Endothelial cell of umbilical vein (primary cell): ENCODE measurements at regions not wholly inside any gene's neighbourhood (a gene's known extent, or its start where the extent isn't known, plus 50 kb on each side); places are given as distances from the start of the nearest gene placed in this dataset.
"Not testable (repeated sequence)": the region's sequence is repeated elsewhere in the genome, so short reads cannot be mapped to it uniquely, and the experiment has no call there.

Experiments used
- BruUV-seq: library from RNA; stranded (reverse); fragments of 400-500 nt; replicated peaks from 2 replicates; lab custom pipeline; 2021; lab: Mats Ljungman, UMichigan
- CTCF ChIA-PET: fragments of 300-600, 350-600 bp; sonication (Branson Sonifier 250); formaldehyde crosslinking; loops from one replicate; lab custom pipeline; 2021; ENCODE audit warnings: antibody characterized with exemption, inconsistent platforms; lab: Charles Lee
- POLR2A ChIA-PET: fragments of 300-600, 350-600 bp; sonication (Branson Sonifier 250); formaldehyde crosslinking; loops from one replicate; lab custom pipeline; 2021; ENCODE audit warnings: antibody characterized with exemption, inconsistent platforms; lab: Charles Lee
- DNase-seq: peaks from one replicate; pipeline ENCODE4 v3.0.0-alpha.2; 2011; ENCODE audit warnings: low read depth, low spot score
- FAIRE-seq: peaks from 2 replicates; lab custom pipeline; 2011; peaks lifted over from hg19 to GRCh38; lab: Jason Lieb, UNC
- H2AFZ ChIP-seq: 2 replicates; pipeline ENCODE4 v1.6.0; 2012; ENCODE audit warnings: low read depth, low read length, control low read depth, inconsistent platforms
- H3K27ac ChIP-seq: 2 replicates; pipeline ENCODE4 v1.5.1; 2011; ENCODE audit warnings: low read depth, mild to moderate bottlenecking, control low read depth, low read length, moderate library complexity; ENCODE audit not compliant: insufficient read depth
- H3K27me3 ChIP-seq, 2 experiments: 2 replicates each; pipeline versions ENCODE4 v1.6.0 to v1.6.1; 2011; ENCODE audit warnings: low read length in 2 of 2, mixed read lengths in 1 of 2; ENCODE audit not compliant: control insufficient read depth in 2 of 2, insufficient read depth in 2 of 2
- H3K36me3 ChIP-seq, 2 experiments: 2 replicates in 1 of 2; 3 replicates in 1 of 2; pipeline ENCODE4 v1.5.1; 2011; ENCODE audit warnings: low read length in 2 of 2, mild to moderate bottlenecking in 1 of 2, moderate library complexity in 1 of 2; ENCODE audit not compliant: control insufficient read depth in 2 of 2, insufficient read depth in 2 of 2; ENCODE audit errors: extremely low read depth in 1 of 2
- H3K4me1 ChIP-seq: 3 replicates; pipeline ENCODE4 v1.5.1; 2011; ENCODE audit warnings: mild to moderate bottlenecking, low read length; ENCODE audit not compliant: control insufficient read depth, insufficient read depth; ENCODE audit errors: extremely low read depth
- H3K4me2 ChIP-seq: 2 replicates; pipeline ENCODE4 v1.6.1; 2011; ENCODE audit warnings: low read length, control low read depth, mixed read lengths; ENCODE audit not compliant: insufficient read depth
- H3K4me3 ChIP-seq, 3 experiments: fragments of 200-600 bp in 1 of 3; sonication (generic), shearing (Covaris generic) in 1 of 3; replicated peaks in 1 of 3; 2 replicates each; pipeline ENCODE4 v1.5.1; 2011 to 2016; ENCODE audit warnings: control low read depth in 3 of 3, low read length in 3 of 3, mild to moderate bottlenecking in 2 of 3, inconsistent platforms in 1 of 3, low read depth in 1 of 3, moderate library complexity in 1 of 3; ENCODE audit not compliant: insufficient read depth in 1 of 3
- H3K79me2 ChIP-seq: 2 replicates; pipeline ENCODE4 v1.6.0; 2012; ENCODE audit warnings: low read length, inconsistent platforms; ENCODE audit not compliant: control insufficient read depth, insufficient read depth
- H3K9ac ChIP-seq: replicated peaks from 2 replicates; pipeline ENCODE3; 2011; ENCODE audit warnings: low read length, control low read depth; ENCODE audit not compliant: insufficient read depth; ENCODE audit errors: extremely low read depth
- H3K9me1 ChIP-seq: replicated peaks from 3 replicates; pipeline ENCODE4 v1.6.0; 2011; ENCODE audit warnings: mild to moderate bottlenecking, low read length; ENCODE audit not compliant: control insufficient read depth, insufficient read depth; ENCODE audit errors: extremely low read depth
- H3K9me3 ChIP-seq: replicated peaks from 2 replicates; pipeline ENCODE4 v1.5.1; 2012; ENCODE audit warnings: low read length, inconsistent platforms; ENCODE audit not compliant: control insufficient read depth, insufficient read depth
- H4K20me1 ChIP-seq: replicated peaks from 2 replicates; pipeline ENCODE3; 2011; ENCODE audit warnings: mild to moderate bottlenecking, low read length; ENCODE audit not compliant: control insufficient read depth, insufficient read depth; ENCODE audit errors: extremely low read depth
- CTCF ChIP-seq, 2 donors: IDR thresholded peaks; 1 replicate in 1 of 2; 2 replicates in 1 of 2; pipeline ENCODE4 v1.5.1; 2011; ENCODE audit warnings: low read length in 2 of 2, mild to moderate bottlenecking in 2 of 2, moderate library complexity in 2 of 2, control low read depth in 1 of 2, inconsistent platforms in 1 of 2, low read depth in 1 of 2; ENCODE audit not compliant: insufficient read depth in 1 of 2; ENCODE audit errors: extremely low read depth in 1 of 2
- EZH2 ChIP-seq: IDR thresholded peaks from 2 replicates; pipeline ENCODE4 v1.6.1; 2012; ENCODE audit warnings: borderline replicate concordance, low read depth, mild to moderate bottlenecking, moderate library complexity, low read length, inconsistent platforms; ENCODE audit not compliant: severe bottlenecking
- FOS ChIP-seq: IDR thresholded peaks from 2 replicates; pipeline ENCODE4 v1.6.1; 2011; ENCODE audit warnings: mild to moderate bottlenecking, low read length, moderate library complexity, borderline replicate concordance; ENCODE audit not compliant: insufficient read depth
- GATA2 ChIP-seq: IDR thresholded peaks from 2 replicates; pipeline ENCODE4 v1.7.0; 2011; ENCODE audit warnings: low read depth, mild to moderate bottlenecking, moderate library complexity, mixed read lengths, low read length; ENCODE audit not compliant: insufficient read length, insufficient read depth
- JUN ChIP-seq: IDR thresholded peaks from 2 replicates; pipeline ENCODE4 v1.6.1; 2011; ENCODE audit warnings: borderline replicate concordance, low read depth; ENCODE audit not compliant: insufficient read length, insufficient read depth
- MAX ChIP-seq: IDR thresholded peaks from 2 replicates; pipeline ENCODE4 v1.6.1; 2011; ENCODE audit not compliant: insufficient read depth, insufficient read length
- MYC ChIP-seq: IDR thresholded peaks from one replicate; pipeline ENCODE4 v1.6.1; 2011; ENCODE audit warnings: mild to moderate bottlenecking, low read depth, low read length
- POLR2A ChIP-seq: IDR thresholded peaks from 2 replicates; pipeline ENCODE4 v1.6.1; 2012; ENCODE audit warnings: low read depth, mild to moderate bottlenecking, control low read depth, low read length
- POLR2AphosphoS5 ChIP-seq: IDR thresholded peaks from 2 replicates; pipeline ENCODE4 v1.6.1; 2012; ENCODE audit warnings: low read depth, mild to moderate bottlenecking, control low read depth, low read length, moderate library complexity; ENCODE audit not compliant: insufficient read depth
- dilution Hi-C: fragments of 300-500 bp; cut with MboI; formaldehyde crosslinking; loops from one replicate; pipeline ENCODE4 v1.15.0; 2019; ENCODE audit warnings: low sequenced_read_pairs; ENCODE audit not compliant: extremely low pct_ligation_motif_present
- intact Hi-C: fragments of 100-400 bp; cut with micrococcal nuclease; formaldehyde crosslinking; loops from one replicate; pipeline ENCODE4 v1.10.0; 2022

- Histone ChIP-seq H3K9me3 (peaks cover 3% of the 10 kb centered on the region), H3K36me3 (no peaks in the 10 kb centered on the region), H3K79me2 (no peaks in the 10 kb centered on the region), H3K4me1 (no peaks in the 10 kb centered on the region), H2AFZ (peak overlapping the region; percentile 21), H3K4me2 (no peak overlapping the region), H3K4me3 (no peak overlapping the region), H3K9me1 (no peaks in the 10 kb centered on the region), H3K9ac (no peak overlapping the region), H3K27ac (no peak overlapping the region), H4K20me1 (no peaks in the 10 kb centered on the region), H3K27me3 (no peaks in the 10 kb centered on the region)
- FAIRE-seq (no peak), DNase-seq (no peak)
- ChIA-PET POLR2A (no interaction called here), CTCF (interaction anchor here (1.3 kb wide), 2 partner anchors 15 to 100 kb away, joined by 3 to 4 read pairs; no protein-coding TSS in a partner anchor)
- no TSS peak for BruUV-seq
- dilution Hi-C loops (no loop called here), intact Hi-C loops (no loop called here)
- TF ChIP-seq GATA2 (no peak), JUN (no peak), POLR2AphosphoS5 (no peak), POLR2A (no peak), EZH2 (no peak), MAX (no peak), FOS (no peak), CTCF (IDR thresholded peaks at IDR 0.05; ENCODE audit: extremely low read depth in 1 of 2, insufficient read depth in 1 of 2, low read depth in 1 of 2, low read length in 2 of 2) (no peak), MYC (no peak)
Observed at GRCh38 chr1:187943606-187944403, 1115.1 kb downstream of the PLA2G4A start.

GRCh38 chr1:187946661-187947060, 1117.9 kb downstream of the PLA2G4A start:
- not testable (repeated sequence) for H3K79me2 ChIP-seq, H3K4me2 ChIP-seq

More at GRCh38 chr1:187946661-187947060, 1117.9 kb downstream of the PLA2G4A start:
- intact Hi-C loops, CTCF ChIA-PET, POLR2A ChIA-PET, H3K9me1 ChIP-seq, H3K4me1 ChIP-seq, H3K27ac ChIP-seq, DNase-seq, BruUV-seq, H3K36me3 ChIP-seq, H4K20me1 ChIP-seq, H3K9me3 ChIP-seq, dilution Hi-C loops, H3K4me3 ChIP-seq, H3K9ac ChIP-seq, FAIRE-seq, H3K27me3 ChIP-seq, H2AFZ ChIP-seq: not testable (repeated sequence)
